DOHH2 (cell line): ENCODE measurements at regions not wholly inside any gene's neighbourhood (a gene's known extent, or its start where the extent isn't known, plus 50 kb on each side); places are given as distances from the start of the nearest gene placed in this dataset.

Experiments
- H3F3A ChIP-seq: fragments of 200-600 bp; sonication (generic), shearing (Covaris generic); 2 replicates; pipeline ENCODE4 v1.6.0; 2016; ENCODE audit warnings: antibody characterized with exemption, mild to moderate bottlenecking; ENCODE audit not compliant: control insufficient read depth, insufficient read depth
- H3K27ac ChIP-seq: fragments of 200-600 bp; sonication (generic); 2 replicates; pipeline ENCODE4 v1.5.1; 2014; ENCODE audit warnings: low read depth, mild to moderate bottlenecking, low read length, moderate library complexity
- H3K27me3 ChIP-seq: fragments of 200-600 bp; sonication (generic); 2 replicates; pipeline ENCODE4 v1.6.1; 2014; ENCODE audit warnings: mild to moderate bottlenecking, low read length, mixed read lengths; ENCODE audit not compliant: control insufficient read depth
- H3K36me3 ChIP-seq: fragments of 200-600 bp; sonication (generic); 2 replicates; pipeline ENCODE4 v1.6.1; 2014; ENCODE audit warnings: mild to moderate bottlenecking, low read length, moderate library complexity, mixed read lengths; ENCODE audit not compliant: control insufficient read depth
- H3K4me1 ChIP-seq: fragments of 200-600 bp; sonication (generic); 2 replicates; pipeline ENCODE4 v1.6.1; 2014; ENCODE audit warnings: mild to moderate bottlenecking, low read length, mixed read lengths; ENCODE audit not compliant: control insufficient read depth
- H3K4me2 ChIP-seq: fragments of 200-600 bp; sonication (generic); 2 replicates; pipeline ENCODE4 v1.6.0; 2014; ENCODE audit warnings: mild to moderate bottlenecking, low read length, moderate library complexity
- H3K4me3 ChIP-seq: fragments of 200-600 bp; sonication (generic); 2 replicates; pipeline ENCODE4 v1.5.1; 2014; ENCODE audit warnings: mild to moderate bottlenecking, low read length, mixed read lengths
- H3K79me2 ChIP-seq: fragments of 200-600 bp; sonication (generic); 2 replicates; pipeline ENCODE4 v1.6.1; 2014; ENCODE audit warnings: mild to moderate bottlenecking, low read length, mixed read lengths; ENCODE audit not compliant: control insufficient read depth
- H3K9me2 ChIP-seq: fragments of 200-600 bp; sonication (generic); replicated peaks from 2 replicates; pipeline ENCODE4 v1.6.1; 2014; ENCODE audit warnings: mild to moderate bottlenecking, low read length, mixed read lengths; ENCODE audit not compliant: control insufficient read depth
- H3K9me3 ChIP-seq: fragments of 200-600 bp; sonication (generic); 2 replicates; pipeline ENCODE4 v1.6.1; 2014; ENCODE audit warnings: antibody characterized with exemption, low read length, mixed read lengths; ENCODE audit not compliant: control insufficient read depth, insufficient read depth
- H4K20me1 ChIP-seq: fragments of 200-600 bp; sonication (generic); 2 replicates; pipeline ENCODE4 v1.6.0; 2014; ENCODE audit warnings: low read depth, mild to moderate bottlenecking, antibody characterized with exemption, low read length, moderate library complexity; ENCODE audit not compliant: control insufficient read depth, insufficient read depth
- CTCF ChIP-seq: fragments of 200-600 bp; sonication (generic); IDR thresholded peaks from one replicate; pipeline ENCODE4 v1.5.1; 2014; ENCODE audit warnings: antibody characterized with exemption, mild to moderate bottlenecking, low read depth, low read length; ENCODE audit not compliant: poor library complexity, severe bottlenecking
- EZH2phosphoT487 ChIP-seq: fragments of 200-600 bp; sonication (generic); IDR thresholded peaks from 2 replicates; pipeline ENCODE4 v1.6.1; 2017; ENCODE audit warnings: borderline replicate concordance, mild to moderate bottlenecking, antibody characterized with exemption, low read length, moderate library complexity, mixed read lengths

DNA sequence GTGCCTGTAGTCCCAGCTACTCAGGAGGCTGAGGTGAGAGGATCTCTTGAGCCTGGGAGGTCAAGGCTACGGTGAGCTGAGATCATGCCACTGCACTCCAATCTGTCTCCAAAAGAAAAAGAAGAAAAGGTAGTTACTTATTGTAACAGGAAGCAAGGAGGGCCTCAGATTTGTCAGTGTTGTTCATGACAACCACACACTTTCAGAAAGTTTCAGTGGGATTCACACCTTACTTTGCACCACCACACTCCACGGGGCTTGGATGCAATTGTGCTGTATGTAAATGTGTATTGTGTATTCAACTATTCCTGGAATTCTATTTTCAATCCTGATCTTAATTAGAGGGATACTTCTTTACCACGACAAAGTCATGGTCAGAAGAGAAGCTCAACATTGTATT is 142.6 kb downstream of the ELOVL4 start:
- Histone ChIP-seq H4K20me1 (no peaks in the 10 kb centered on the region), H3K9me3 (no peaks in the 10 kb centered on the region; the same call in 1 of the 2 replicates), H3F3A (no peaks in the 10 kb centered on the region), H3K4me1 (no peaks in the 10 kb centered on the region), H3K9me2 (no peaks in the 10 kb centered on the region), H3K36me3 (no peaks in the 10 kb centered on the region), H3K79me2 (no peaks in the 10 kb centered on the region), H3K27me3 (no peaks in the 10 kb centered on the region), H3K4me2 (no peak overlapping the region), H3K27ac (no peak overlapping the region), H3K4me3 (no peak overlapping the region)
- TF ChIP-seq EZH2phosphoT487 (no peak), CTCF (no peak)

DNA sequence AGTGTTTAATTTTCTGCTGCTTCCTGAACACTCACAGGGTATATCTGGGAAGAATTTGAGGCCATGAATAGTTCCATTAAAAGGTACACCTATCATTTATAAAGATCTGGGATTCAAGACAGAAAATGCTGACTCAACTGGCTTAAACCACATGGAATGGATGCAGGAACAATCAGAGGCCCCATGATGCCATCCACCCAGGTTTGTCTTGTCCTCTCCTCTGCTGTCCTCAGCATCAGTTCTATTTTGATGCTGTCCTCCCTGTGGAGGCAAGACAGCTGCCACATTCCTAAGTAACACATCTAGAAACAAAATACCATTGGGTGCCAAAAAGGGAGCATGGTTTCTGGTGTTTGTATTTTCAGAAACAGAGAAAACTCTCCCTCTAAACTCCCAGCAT is 143.4 kb downstream of the ELOVL4 start:
- H3K27ac ChIP-seq: no peak overlapping the region
- no peaks in the 10 kb centered on the region for H3K79me2 ChIP-seq
- no peak overlapping the region for H3K4me2 ChIP-seq
- no peaks in the 10 kb centered on the region for H3K9me2 ChIP-seq
- no peaks in the 10 kb centered on the region for H4K20me1 ChIP-seq
- H3K4me1 ChIP-seq: no peaks in the 10 kb centered on the region
- H3K9me3 ChIP-seq: no peaks in the 10 kb centered on the region; the same call in 1 of the 2 replicates
- no peaks in the 10 kb centered on the region for H3F3A ChIP-seq
- H3K36me3 ChIP-seq: no peaks in the 10 kb centered on the region
- no peak overlapping the region for H3K4me3 ChIP-seq
- TF ChIP-seq EZH2phosphoT487: no peak
- no peak for TF ChIP-seq CTCF
- H3K27me3 ChIP-seq: no peaks in the 10 kb centered on the region

GRCh38 chr6:79802657-79803300 is 144.6 kb downstream of the ELOVL4 start:
- Histone ChIP-seq H3K4me3 (no peak overlapping the region), H3K36me3 (no peaks in the 10 kb centered on the region), H3K27ac (no peak overlapping the region), H4K20me1 (no peaks in the 10 kb centered on the region), H3K9me3 (no peaks in the 10 kb centered on the region; the same call in 1 of the 2 replicates), H3K4me2 (no peak overlapping the region), H3F3A (no peaks in the 10 kb centered on the region), H3K4me1 (no peaks in the 10 kb centered on the region), H3K9me2 (no peaks in the 10 kb centered on the region), H3K79me2 (no peaks in the 10 kb centered on the region), H3K27me3 (no peaks in the 10 kb centered on the region)
- TF ChIP-seq EZH2phosphoT487: no peak
- no peak for TF ChIP-seq CTCF
